AG20443 (cell line): ENCODE measurements at regions not wholly inside any gene's neighbourhood (a gene's known extent, or its start where the extent isn't known, plus 50 kb on each side); places are given as distances from the start of the nearest gene placed in this dataset.
A peak's percentile ranks its signal among the peaks of the same experiment; 100 is the strongest.
"Not testable (repeated sequence)": the region's sequence is repeated elsewhere in the genome, so short reads cannot be mapped to it uniquely, and the experiment has no call there.

Source experiments
- DNase-seq: peaks from one replicate; pipeline ENCODE4 v3.0.0; 2012; ENCODE audit warnings: low spot score, mixed read lengths

- DNase-seq: peak; percentile 41
These were observed 923.2 kb downstream of the LTN1 start for GRCh38 chr21:28069450-28069923.

GRCh38 chr21:28068455-28069358 is 924.0 kb downstream of the LTN1 start:
- no peak for DNase-seq

DNA sequence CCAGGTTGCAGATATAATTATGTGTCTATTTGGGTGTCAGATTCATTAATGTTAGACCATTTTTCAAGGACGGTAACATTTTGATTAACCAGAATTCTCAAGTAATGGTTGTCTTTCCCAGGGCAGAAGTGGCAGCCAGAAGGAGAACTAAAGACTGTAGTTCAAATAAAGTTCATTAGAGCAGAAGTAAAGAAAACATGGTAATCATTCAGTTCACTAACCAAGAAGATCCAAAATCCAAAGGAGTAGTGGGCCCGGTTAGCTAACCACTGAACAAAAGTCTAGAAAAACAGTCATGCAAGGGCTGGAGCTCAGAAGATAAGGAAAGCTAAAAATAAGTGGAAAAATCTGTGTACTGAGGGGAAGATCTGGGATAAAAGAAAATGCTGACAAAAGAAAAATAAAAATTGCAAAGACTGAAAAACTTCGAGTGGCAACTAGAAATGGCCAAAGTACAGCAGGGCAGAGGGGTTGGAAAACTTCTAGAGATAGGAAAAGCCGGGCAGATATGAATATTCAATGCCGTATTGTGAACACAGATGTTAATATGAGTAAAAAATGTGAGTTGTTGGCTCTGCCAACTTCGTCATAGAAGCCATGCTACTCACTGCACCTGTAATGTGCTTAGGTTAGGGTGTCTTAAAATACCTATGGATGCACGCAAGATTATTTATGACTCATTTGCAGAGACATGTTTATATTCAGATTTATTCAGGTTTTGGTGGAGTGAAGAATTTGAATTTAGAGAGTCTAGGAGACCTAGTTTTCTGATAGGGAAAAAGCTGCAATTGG is 925.9 kb downstream of the LTN1 start:
- no peak for DNase-seq

GRCh38 chr21:28066076-28066475 is 926.6 kb downstream of the LTN1 start:
- DNase-seq: no peak

GRCh38 chr21:28063241-28064216 is 929.1 kb downstream of the LTN1 start:
- no peak for DNase-seq

- DNase-seq: not testable (repeated sequence)
These were observed 939.7 kb downstream of the LTN1 start for GRCh38 chr21:28052956-28053355.

GRCh38 chr21:28051649-28052048 is 941.0 kb downstream of the LTN1 start:
- not testable (repeated sequence) for DNase-seq

DNA sequence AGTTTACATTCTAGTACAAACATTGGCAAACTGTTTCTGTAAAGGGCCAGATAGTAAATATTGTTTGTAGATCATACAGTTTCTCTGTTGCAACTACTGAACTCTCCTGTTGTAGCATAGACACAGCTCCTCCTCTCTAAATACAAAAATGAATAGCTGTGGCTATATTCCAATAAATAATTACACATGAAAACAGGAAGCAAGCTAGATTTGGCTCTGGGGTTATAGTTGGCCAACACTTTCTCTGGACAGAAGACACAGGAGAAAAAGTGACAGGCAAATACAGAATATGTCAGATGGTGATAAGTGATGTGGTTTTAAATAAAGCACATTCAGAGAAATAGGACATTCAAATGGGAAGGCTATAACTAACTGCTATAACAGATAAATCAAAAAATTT is 957.0 kb downstream of the LTN1 start:
- not testable (repeated sequence) for DNase-seq

- not testable (repeated sequence) for DNase-seq
These were observed 957.8 kb downstream of the LTN1 start for GRCh38 chr21:28034916-28035315.

DNA sequence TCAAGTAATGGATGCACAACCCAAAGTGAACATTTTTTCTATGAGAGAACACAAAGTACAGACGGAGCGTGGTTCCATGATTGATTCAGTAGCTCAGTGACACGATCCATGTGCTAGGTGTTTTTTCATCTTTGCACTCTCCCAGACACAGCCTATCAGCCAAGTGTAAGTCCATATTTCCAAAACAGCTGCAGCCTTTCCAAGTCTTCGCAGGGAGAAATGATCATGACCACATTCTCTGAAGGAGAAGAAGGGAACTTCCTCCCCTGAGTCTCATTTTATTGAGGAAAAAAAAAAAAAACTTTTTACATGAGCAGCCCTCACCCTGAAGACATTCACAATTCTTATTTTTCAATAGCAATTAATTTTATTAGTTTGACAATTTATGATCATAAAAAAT is 958.3 kb downstream of the LTN1 start:
- not testable (repeated sequence) for DNase-seq

GRCh38 chr21:28032652-28033051 is 960.0 kb downstream of the LTN1 start:
- DNase-seq: not testable (repeated sequence)

DNA sequence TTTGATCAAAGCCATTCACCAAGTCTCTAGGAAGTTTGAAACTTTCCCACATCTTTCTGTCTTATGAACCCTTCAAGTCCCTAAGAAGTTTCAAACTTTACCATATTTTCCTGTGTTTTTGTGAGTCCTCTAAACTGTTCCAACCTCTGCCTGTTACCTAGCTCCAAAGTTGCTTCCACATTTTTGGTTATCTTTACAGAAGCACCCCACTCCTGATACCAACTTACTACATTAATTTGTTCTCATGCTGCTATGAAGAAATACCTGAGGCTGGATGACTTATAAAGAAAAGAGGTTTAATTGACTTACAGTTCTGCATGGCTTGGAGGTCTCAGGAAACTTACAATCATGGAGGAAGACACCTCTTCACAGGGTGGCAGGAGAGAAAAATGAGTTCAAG is 961.6 kb downstream of the LTN1 start:
- DNase-seq: not testable (repeated sequence)

- no peak for DNase-seq
These were observed 967.6 kb downstream of the LTN1 start for GRCh38 chr21:28025111-28025510.

- peak; percentile 24 for DNase-seq
These were observed 973.7 kb downstream of the LTN1 start for GRCh38 chr21:28018741-28019669.

DNA sequence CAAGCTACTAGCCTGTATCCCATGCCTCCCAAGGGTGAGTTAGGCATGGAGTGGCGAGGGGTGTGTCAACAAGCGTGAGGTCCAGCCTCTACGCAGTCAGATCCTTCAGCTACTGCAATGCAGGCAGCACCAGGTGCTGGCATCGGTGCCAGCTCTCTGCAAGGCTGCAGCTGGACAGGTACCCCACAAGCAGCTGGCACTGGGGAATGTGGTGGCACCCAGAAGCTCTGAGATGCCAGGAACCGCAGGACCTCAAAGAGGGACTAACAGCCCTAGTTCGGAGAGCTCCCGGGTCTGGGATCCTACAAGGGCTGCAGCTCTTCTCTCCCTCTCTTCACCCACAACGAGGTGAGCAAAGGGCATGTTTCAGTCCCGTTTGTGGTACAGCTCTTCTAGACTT is 974.5 kb downstream of the LTN1 start:
- DNase-seq: no peak

DNA sequence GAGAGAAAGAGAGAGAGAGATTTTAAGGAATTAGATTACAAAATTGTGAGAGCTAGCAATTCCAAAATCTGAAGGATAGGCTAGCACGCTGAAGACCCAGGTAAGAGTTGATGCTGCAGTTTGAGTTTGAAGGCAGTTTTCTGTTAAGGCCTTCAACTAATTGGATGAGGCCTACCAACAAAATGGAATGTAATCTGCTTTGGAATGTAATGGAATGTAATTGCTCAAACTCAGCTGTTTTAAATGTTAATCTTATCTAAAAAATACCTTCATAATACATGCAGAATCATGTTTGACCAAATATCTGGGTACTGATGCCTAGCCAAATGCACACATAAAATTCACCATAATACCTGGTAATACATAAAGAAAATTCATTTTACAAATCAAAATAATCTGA is 976.1 kb downstream of the LTN1 start:
- DNase-seq: no peak

- not testable (repeated sequence) for DNase-seq
These were observed 979.6 kb downstream of the LTN1 start for GRCh38 chr21:28013123-28013522.

DNA sequence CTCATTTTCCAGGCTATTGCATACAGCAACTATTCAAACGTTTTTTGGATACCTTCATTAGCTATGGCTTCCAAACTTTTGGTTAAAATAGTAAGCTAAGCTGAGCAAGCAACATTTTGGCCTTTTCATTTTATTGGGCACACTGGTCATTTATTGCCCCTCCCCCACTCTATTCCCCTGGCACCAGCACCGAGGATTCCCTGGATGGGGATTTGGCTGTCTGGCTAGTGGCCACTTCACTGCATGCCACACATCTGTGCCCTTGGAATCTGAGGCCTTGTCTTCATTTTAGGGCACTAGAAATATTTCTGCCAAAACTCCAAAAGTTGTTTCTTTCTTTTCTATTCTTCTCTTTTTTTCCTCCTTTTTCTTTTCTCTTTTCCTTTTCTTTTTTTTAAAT is 980.7 kb downstream of the LTN1 start:
- DNase-seq: not testable (repeated sequence)

DNA sequence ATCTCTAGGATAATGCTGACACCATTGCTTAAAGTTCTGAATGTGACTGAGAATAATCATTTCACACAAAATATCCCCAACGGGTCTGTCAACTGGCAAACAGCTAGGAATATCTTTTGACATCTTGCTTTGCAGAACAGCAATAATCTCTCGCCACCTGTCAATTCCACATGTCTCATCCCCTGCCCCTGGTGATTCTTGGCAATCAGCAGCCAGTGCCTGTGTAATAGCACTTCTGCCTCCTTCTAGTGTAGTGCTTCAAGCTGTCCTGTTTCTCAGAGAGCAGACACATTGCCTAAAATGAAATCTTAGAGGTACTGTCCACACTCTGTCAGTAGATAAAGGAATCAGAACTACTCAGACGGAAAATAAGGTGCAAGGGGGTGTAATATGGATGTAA is 984.4 kb downstream of the LTN1 start:
- DNase-seq: not testable (repeated sequence)

DNA sequence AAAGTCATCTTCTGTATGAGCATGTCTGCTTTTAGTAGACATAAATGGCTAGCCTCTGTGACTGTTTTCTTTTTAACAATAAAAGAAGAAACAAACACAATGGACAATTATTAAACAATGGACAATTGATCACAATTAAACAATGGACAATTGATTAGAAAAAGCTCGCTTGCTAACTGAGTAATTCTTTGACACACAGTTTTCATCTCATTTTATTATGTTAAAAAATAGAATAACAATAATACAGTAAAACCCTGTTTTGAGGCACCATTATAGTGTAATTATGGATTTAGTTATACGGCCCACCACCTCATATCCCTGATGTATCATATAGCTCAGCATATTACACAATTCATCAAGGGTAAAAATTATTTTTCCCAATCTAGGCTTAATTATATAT is 989.0 kb downstream of the LTN1 start:
- not testable (repeated sequence) for DNase-seq
